ENCODE measurements at regions not wholly inside any gene's neighbourhood (a gene's known extent, or its start where the extent isn't known, plus 50 kb on each side); places are given as distances from the start of the nearest gene placed in this dataset.

GRCh38 chr9:551986-552929 lies 289.2 kb upstream of the DMRT1 start:
- no peak for DNase-seq

DNA sequence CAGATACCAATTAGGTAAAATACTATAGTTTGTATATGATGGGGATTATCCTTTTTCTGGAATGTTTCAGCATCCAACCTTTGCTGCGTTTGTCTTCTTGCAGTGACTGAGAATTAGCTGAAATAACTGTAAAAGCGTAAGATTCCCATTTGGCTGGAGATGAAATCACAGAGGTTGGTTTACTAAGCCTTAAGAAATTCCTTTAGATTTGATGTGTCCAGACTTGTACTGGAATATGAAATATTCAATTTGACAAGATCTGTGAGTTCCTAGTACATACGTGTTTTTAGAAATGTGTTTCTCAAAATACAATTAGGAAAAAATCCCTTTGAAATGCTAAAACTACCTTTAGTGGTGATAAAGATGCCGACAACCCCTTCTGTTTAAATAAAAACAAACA lies 286.0 kb upstream of the DMRT1 start:
- no peak for DNase-seq

DNA sequence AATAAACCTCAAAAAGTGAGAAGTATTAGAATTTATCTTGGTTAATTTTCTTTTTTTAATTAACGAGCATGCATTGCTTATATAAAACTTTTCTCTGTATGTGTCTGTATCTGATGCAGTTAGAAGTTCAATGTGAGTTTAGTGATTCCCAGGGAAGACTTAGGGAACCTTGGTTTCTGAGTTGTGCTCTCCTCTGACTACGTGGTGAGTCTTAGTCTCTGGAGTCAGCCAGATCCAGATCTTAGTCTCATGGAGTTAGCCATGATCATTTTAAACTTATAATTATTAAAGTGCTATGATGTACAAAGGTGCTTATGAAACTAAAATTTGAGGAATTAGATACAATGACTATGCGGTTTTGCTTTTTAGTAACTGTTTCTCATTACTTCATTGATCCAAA lies 285.3 kb upstream of the DMRT1 start:
- DNase-seq, result no peak

DNA sequence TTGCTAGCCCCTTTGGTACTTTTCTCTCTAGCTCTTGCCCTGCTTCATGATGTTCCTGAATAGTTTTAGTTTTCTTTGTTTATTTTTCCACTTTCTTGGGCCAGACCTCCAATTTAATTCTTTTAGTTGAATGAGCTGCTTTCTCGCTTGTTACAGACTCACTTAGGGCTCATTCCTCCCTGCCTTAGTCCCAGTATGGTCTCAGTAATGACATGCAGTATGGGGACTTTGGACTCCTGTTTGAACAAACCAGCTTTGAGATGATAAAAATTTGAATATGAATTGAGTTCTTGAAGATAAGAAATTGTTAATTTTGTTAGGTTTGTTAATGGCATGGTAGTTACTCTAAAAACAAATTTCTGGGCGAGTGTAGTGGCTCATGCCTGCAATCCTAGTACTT lies 284.8 kb upstream of the DMRT1 start:
- no peak for DNase-seq

- no peak for DNase-seq
Measured at GRCh38 chr9:557601-558201, 283.8 kb upstream of the DMRT1 start.

DNA sequence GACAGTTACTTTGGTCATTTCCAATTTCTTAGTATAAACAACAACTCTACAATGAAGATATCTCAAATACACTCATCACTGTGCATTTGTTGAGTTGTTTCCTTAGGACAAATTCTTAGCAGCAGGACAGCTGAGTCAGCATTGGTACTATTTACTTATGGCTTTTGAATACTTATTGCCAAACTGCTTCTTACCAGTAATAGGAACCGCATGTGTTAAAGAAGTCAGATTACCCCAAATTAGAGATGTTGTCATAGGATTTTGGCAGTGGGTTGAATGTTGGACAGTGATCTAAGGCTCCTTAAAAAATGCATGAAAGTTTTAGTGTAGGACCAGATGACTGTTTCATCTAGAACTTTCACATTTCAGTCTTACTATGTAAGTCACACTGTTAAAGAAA lies 280.1 kb upstream of the DMRT1 start:
- DNase-seq, result no peak

- no peak for DNase-seq
Measured at GRCh38 chr9:563200-563599, 278.3 kb upstream of the DMRT1 start.

- no peak for DNase-seq
Measured at GRCh38 chr9:565528-565927, 276.0 kb upstream of the DMRT1 start.

GRCh38 chr9:567128-567746 lies 274.3 kb upstream of the DMRT1 start:
- DNase-seq, result no peak

DNA sequence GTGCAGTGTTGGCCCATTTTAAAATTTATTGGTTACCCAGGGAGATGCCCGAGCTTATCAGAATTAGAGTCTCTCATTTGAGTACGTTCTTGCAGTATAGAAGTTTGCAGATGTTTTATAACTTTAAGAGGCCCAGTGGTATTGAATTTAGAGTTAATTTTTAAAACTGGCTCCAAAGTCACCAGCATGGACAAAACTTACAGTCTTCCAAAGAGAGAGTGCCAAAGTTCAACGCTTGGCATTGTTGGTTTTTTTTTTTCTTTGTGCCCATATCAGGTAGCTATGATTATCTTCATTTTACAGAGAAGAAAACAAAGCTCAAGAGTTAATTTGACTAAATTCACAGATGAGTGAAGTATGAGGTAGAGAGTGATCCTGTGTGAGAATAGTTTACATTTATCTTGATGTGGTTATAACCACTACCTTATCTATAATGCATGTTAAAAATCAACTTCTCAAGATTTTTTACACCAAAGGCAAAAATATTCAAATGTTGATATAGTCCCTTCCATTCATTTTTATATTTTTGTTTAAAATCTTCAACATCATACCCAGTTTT lies 273.7 kb upstream of the DMRT1 start:
- no peak for DNase-seq

DNA sequence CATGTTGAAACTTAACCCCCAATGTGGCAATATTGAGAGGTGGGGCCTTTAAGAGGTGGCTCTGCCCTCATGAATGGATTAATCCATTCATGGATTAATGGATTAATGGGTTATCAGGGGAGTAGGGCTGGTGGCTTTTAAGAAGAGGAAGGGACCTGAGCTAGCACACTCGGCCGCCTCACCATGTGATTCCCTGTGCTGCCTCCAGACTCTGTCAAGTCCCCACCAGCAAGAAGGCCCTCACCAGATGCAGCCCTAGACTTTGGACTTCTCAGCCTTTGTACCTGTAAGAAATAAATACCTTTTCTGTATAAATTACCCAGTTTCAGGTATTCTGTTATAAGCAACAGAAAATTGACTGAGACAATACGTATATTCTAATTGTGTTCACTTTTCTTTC lies 272.2 kb upstream of the DMRT1 start:
- no peak for DNase-seq

DNA sequence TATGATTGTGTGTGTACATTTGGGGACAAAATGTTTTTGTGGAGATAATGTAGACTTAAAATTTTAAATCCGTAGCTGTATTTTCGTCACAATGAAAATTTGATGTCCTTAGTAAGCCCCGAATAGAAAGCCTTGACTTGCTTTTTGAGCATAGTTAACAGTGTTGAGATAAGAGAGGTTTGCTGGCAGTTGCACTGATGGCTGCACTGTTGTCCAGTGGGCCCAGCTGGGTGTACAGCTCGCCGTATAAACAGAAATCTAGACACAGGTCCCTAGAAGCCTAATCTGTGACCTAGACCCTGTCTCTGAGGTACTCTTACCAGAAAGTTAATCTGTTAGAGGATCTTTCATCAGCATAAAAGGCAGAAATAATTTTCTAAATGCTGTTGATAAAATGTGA lies 271.3 kb upstream of the DMRT1 start:
- no peak for DNase-seq

DNA sequence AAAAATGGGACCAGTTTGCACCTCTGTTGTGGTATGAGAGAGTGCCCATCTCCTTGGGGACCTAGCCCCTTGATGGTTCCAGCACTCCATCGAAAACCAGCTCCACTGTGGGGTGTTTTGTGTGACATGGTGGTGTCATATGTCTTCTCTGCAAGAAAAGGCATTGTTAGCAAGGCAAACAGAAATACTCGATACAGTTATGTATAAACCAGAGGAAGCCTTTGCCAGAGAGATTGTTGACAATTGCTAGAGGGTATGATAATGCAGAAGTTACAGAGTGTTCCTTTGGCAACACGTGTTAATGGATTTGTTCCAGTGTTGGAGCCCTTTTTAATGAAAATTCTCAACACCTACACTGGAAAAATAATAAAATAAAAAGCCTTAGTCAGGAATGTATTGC lies 270.4 kb upstream of the DMRT1 start:
- DNase-seq, result no peak

DNA sequence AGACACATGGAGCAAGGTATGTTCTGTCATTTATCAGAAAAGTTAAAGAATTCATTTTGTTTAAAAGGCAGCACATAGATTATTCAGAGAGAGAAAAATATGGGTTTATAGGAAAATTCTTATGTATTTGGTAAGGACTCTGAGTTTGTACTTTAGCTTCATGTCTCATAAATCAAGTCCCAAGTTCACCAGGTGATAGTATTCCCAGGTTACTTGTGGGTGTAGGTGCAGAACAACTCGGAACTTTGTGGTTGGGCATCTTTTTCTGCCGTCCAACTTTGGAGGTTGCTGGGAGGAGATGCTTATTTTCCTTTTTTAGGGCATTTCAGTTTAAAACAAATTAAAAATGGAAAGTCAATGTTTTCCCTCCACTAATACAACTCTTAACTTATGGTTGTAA lies 269.8 kb upstream of the DMRT1 start:
- no peak for DNase-seq

DNA sequence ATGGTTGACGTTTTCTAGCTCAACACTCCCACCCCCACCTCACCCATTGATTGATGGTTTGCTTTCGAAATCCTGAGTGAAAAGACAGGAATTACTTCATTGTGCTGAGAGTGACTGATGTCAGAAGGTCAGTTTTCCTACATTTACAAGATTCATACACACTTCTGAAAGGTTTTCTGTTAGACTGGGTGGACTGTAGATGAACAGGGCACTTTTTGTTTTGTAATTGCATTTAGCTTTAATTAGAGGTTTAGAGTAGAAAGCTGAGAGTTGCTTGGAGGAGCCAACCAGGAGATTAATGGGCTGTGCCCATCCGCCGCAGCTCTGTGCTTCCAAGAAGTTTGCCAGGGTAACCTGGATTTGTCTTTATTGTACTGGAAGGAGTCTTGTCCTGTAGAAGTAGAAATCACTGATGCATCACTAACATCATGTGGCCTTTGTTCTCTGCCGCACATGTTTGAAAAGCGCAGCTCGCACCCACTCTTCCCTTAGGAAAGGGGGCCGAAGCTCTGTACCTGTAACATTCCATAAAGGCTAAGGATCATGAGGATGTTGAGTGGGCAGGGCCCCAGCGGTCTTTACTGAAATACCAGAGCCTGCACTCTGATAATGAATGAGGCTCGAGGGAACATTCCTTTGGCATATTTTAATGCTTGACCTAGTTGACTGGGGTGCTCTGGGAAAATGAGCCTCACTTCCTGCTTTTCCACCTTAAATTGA lies 267.6 kb upstream of the DMRT1 start:
- DNase-seq, result no peak

- DNase-seq, result no peak
Measured at GRCh38 chr9:575139-575538, 266.4 kb upstream of the DMRT1 start.

GRCh38 chr9:580652-581342 lies 260.7 kb upstream of the DMRT1 start:
- DNase-seq, result no peak

- no peak for DNase-seq
Measured at GRCh38 chr9:581673-582497, 259.6 kb upstream of the DMRT1 start.

DNA sequence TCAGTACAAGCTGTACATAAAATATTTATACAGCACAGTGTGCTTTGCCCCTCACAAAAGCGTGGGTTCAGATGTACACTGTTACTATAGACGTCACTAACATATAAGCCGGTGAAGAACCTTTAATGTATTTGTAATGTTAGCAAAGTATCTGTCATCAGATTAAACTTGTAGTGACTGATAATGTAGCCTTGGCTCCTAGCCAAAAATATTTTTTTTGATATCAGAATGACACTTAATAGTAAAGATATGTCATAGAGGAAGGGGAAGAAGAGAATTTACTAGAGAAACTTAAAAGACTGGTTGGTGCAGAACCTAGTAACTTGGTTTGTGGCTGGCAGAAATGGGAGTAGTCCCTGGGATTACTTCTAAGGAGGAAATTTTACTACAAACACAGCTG lies 258.7 kb upstream of the DMRT1 start:
- no peak for DNase-seq

- DNase-seq, result no peak
Measured at GRCh38 chr9:587527-587926, 254.0 kb upstream of the DMRT1 start.

- DNase-seq, result no peak
Measured at GRCh38 chr9:588981-589380, 252.5 kb upstream of the DMRT1 start.

DNA sequence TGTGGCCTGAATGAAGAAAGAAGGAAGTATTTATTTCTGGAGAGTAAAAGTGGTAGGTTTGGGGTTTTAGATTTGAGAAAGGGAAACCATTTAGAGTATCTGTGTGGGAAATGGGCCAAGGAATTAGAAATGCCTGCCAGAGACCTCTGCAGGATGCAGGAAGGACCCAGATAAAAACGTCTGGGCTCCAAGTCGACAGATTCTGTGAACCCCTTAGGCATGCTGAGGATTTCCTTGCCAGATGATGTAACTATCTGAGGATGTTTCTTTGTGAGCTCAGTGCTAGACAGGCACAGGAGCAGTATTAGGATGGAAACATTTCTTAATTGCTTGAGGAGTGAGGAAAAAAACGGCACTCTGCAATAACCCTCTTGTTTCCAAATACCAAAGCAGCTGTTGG lies 251.8 kb upstream of the DMRT1 start:
- DNase-seq, result no peak

Measured in CD4-positive, alpha-beta T cell treated with Interleukin-4 for 1 hour (primary cell).